CD4-positive, alpha-beta T cell (primary cell): ENCODE measurements at regions not wholly inside any gene's neighbourhood (a gene's known extent, or its start where the extent isn't known, plus 50 kb on each side); places are given as distances from the start of the nearest gene placed in this dataset.

Experiments used
- ATAC-seq: fragments of 200-7000 bp; cut with Tn5 transposase; one replicate; pipeline ENCODE4 v1.10.0; 2022; ENCODE audit warnings: mild to moderate bottlenecking; ENCODE audit not compliant: poor library complexity
- CTCF ChIA-PET: fragments of 350-600 bp; sonication (Branson Sonifier 250); formaldehyde crosslinking; loops from one replicate; lab custom pipeline; 2021; ENCODE audit warnings: antibody characterized with exemption, inconsistent platforms; lab: Charles Lee
- POLR2A ChIA-PET: fragments of 350-600 bp; sonication (Branson Sonifier 250); formaldehyde crosslinking; loops from one replicate; lab custom pipeline; 2021; ENCODE audit warnings: antibody characterized with exemption, inconsistent platforms; lab: Charles Lee
- DNase-seq, 14 experiments: peaks; one replicate each; pipeline ENCODE4 v3.0.0-alpha.2; 2013 to 2020; ENCODE audit warnings: mixed read lengths in 2 of 14
- H3K27ac ChIP-seq, 2 donors: one replicate each; pipeline versions ENCODE4 v1.5.1 to v1.7.0; 2013; ENCODE audit warnings: low read length in 2 of 2, low read depth in 1 of 2, mild to moderate bottlenecking in 1 of 2
- H3K27me3 ChIP-seq, 2 experiments: 1 replicate in 1 of 2; 2 replicates in 1 of 2; pipeline versions ENCODE4 v1.6.1 to v1.7.0; 2013; ENCODE audit warnings: low read length in 2 of 2, control low read depth in 1 of 2, mild to moderate bottlenecking in 1 of 2, moderate library complexity in 1 of 2; ENCODE audit not compliant: insufficient read depth in 2 of 2, control insufficient read depth in 1 of 2
- H3K36me3 ChIP-seq: one replicate; pipeline ENCODE4 v1.6.1; 2013; ENCODE audit warnings: low read length, control low read depth; ENCODE audit not compliant: insufficient read depth
- H3K4me1 ChIP-seq: one replicate; pipeline ENCODE4 v1.6.1; 2013; ENCODE audit warnings: low read length, control low read depth; ENCODE audit not compliant: insufficient read depth
- H3K4me3 ChIP-seq: one replicate; pipeline ENCODE4 v1.5.1; 2013; ENCODE audit warnings: mild to moderate bottlenecking, low read length, moderate library complexity
- H3K9me3 ChIP-seq, 2 experiments: 1 replicate in 1 of 2; 2 replicates in 1 of 2; pipeline versions ENCODE4 v1.6.1 to v1.7.0; 2013; ENCODE audit warnings: low read length in 2 of 2, mild to moderate bottlenecking in 2 of 2, control low read depth in 1 of 2, moderate library complexity in 1 of 2; ENCODE audit not compliant: control insufficient read depth in 1 of 2, insufficient read depth in 1 of 2
- H3K27ac Mint-ChIP-seq: one replicate; pipeline ENCODE4 v1.8.0; 2020; ENCODE audit warnings: mixed read lengths
- H3K27me3 Mint-ChIP-seq: one replicate; pipeline ENCODE4 v1.8.0; 2021; ENCODE audit warnings: mixed read lengths
- H3K36me3 Mint-ChIP-seq: one replicate; pipeline ENCODE4 v1.8.0; 2021; ENCODE audit warnings: low read depth, mixed read lengths
- H3K4me1 Mint-ChIP-seq: one replicate; pipeline ENCODE4 v1.8.0; 2021; ENCODE audit warnings: low read depth, mixed read lengths
- H3K4me3 Mint-ChIP-seq: one replicate; pipeline ENCODE4 v1.8.0; 2020; ENCODE audit warnings: mild to moderate bottlenecking, mixed read lengths
- H3K9me3 Mint-ChIP-seq: one replicate; pipeline ENCODE4 v1.8.0; 2020; ENCODE audit warnings: mixed read lengths
- intact Hi-C, 2 experiments: fragments of 100-400 bp; cut with DNase I in 1 of 2; cut with micrococcal nuclease in 1 of 2; formaldehyde crosslinking; loops; one replicate each; pipeline versions ENCODE4 v1.15.1 to v1.9.0; 2023 to 2025; cut with DNase I, micrococcal nuclease
- TF ChIP-seq, protein P1 (sequence below): fragments of 200-600 bp; IDR thresholded peaks from one replicate; pipeline ENCODE4 v1.8.0; 2022; ENCODE audit warnings: antibody characterized with exemption, mild to moderate bottlenecking

- ChIA-PET CTCF (no interaction called here), POLR2A (no interaction called here)
- Histone ChIP-seq H3K4me1 (no peaks in the 10 kb centered on the region), H3K36me3 (no peaks in the 10 kb centered on the region), H3K9me3 (peaks cover 0 to 3% of the 10 kb centered on the region in 2 experiments), H3K4me3 (no peak overlapping the region), H3K27me3 (no peaks in the 10 kb centered on the region), H3K27ac (no peak overlapping the region)
- TF ChIP-seq, protein P1, sequence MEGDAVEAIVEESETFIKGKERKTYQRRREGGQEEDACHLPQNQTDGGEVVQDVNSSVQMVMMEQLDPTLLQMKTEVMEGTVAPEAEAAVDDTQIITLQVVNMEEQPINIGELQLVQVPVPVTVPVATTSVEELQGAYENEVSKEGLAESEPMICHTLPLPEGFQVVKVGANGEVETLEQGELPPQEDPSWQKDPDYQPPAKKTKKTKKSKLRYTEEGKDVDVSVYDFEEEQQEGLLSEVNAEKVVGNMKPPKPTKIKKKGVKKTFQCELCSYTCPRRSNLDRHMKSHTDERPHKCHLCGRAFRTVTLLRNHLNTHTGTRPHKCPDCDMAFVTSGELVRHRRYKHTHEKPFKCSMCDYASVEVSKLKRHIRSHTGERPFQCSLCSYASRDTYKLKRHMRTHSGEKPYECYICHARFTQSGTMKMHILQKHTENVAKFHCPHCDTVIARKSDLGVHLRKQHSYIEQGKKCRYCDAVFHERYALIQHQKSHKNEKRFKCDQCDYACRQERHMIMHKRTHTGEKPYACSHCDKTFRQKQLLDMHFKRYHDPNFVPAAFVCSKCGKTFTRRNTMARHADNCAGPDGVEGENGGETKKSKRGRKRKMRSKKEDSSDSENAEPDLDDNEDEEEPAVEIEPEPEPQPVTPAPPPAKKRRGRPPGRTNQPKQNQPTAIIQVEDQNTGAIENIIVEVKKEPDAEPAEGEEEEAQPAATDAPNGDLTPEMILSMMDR, result no peak
- ATAC-seq, result no peak
- intact Hi-C loops, result no loop called here
- DNase-seq, result no peak
- no peaks in the 10 kb centered on the region for H3K4me1 Mint-ChIP-seq
- H3K27me3 Mint-ChIP-seq, result no peaks in the 10 kb centered on the region
- H3K36me3 Mint-ChIP-seq, result no peaks in the 10 kb centered on the region
- H3K27ac Mint-ChIP-seq, result no peak overlapping the region
- no peak overlapping the region for H3K4me3 Mint-ChIP-seq
- no peaks in the 10 kb centered on the region for H3K9me3 Mint-ChIP-seq
Observed at GRCh38 chrX:34546366-34546765, 110.7 kb downstream of the TMEM47 start.

- no peak overlapping the region for H3K4me3 Mint-ChIP-seq
- no peaks in the 10 kb centered on the region for H3K4me1 ChIP-seq
- TF ChIP-seq, protein P1, result no peak
- no peaks in the 10 kb centered on the region for H3K36me3 Mint-ChIP-seq
- H3K27ac ChIP-seq, result no peak overlapping the region
- DNase-seq, result no peak
- ChIA-PET CTCF (no interaction called here), POLR2A (no interaction called here)
- no peak overlapping the region for H3K4me3 ChIP-seq
- ATAC-seq, result no peak
- no peaks in the 10 kb centered on the region for H3K36me3 ChIP-seq
- intact Hi-C loops, result no loop called here
- no peaks in the 10 kb centered on the region for H3K9me3 Mint-ChIP-seq
- no peak overlapping the region for H3K27ac Mint-ChIP-seq
- H3K4me1 Mint-ChIP-seq, result no peaks in the 10 kb centered on the region
- no peaks in the 10 kb centered on the region for H3K27me3 Mint-ChIP-seq
- no peaks in the 10 kb centered on the region for H3K27me3 ChIP-seq
- H3K9me3 ChIP-seq, result no peaks in the 10 kb centered on the region
Observed at GRCh38 chrX:34528081-34528480, 129.0 kb downstream of the TMEM47 start.

DNA sequence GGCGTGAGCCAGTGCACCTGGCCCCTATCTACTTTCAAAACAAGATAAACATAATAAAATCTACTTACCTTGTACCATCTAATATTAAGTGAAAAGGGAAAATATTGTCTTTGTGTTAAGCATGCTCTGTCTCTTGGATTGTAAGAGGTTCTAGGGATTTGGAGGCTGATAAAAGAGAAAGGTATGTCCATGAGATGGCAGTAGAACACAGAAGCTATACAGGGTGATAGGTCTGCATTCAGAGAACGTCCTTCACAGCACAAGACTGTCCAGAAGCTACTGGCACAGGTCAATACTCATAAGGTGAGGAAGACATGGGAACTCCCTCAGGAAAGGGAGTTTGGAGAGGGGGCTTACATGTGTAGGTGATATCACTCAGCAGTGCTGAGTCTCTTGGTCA is 135.5 kb downstream of the TMEM47 start:
- H3K27ac ChIP-seq, result no peak overlapping the region
- no peaks in the 10 kb centered on the region for H3K9me3 ChIP-seq
- no peaks in the 10 kb centered on the region for H3K27me3 ChIP-seq
- H3K9me3 Mint-ChIP-seq, result no peaks in the 10 kb centered on the region
- CTCF ChIA-PET, result no interaction called here
- no peaks in the 10 kb centered on the region for H3K36me3 Mint-ChIP-seq
- intact Hi-C loops, result no loop called here
- H3K4me3 Mint-ChIP-seq, result no peak overlapping the region
- no peak overlapping the region for H3K4me3 ChIP-seq
- POLR2A ChIA-PET, result no interaction called here
- no peak overlapping the region for H3K27ac Mint-ChIP-seq
- ATAC-seq (no peak), DNase-seq (no peak)
- H3K4me1 ChIP-seq, result no peaks in the 10 kb centered on the region
- H3K36me3 ChIP-seq, result no peaks in the 10 kb centered on the region
- H3K4me1 Mint-ChIP-seq, result no peaks in the 10 kb centered on the region
- no peaks in the 10 kb centered on the region for H3K27me3 Mint-ChIP-seq
- TF ChIP-seq, protein P1, result no peak
